NT2/D1 (cell line): ENCODE measurements at regions not wholly inside any gene's neighbourhood (a gene's known extent, or its start where the extent isn't known, plus 50 kb on each side); places are given as distances from the start of the nearest gene placed in this dataset.

Experiments
- SUZ12 ChIP-seq: IDR thresholded peaks from 2 replicates; pipeline ENCODE4 v1.6.1; 2011; ENCODE audit not compliant: insufficient read length, insufficient read depth; ENCODE audit errors: extremely low read depth
- YY1 ChIP-seq: IDR thresholded peaks from 2 replicates; pipeline ENCODE4 v1.6.1; 2011; ENCODE audit not compliant: insufficient read length, insufficient read depth

DNA sequence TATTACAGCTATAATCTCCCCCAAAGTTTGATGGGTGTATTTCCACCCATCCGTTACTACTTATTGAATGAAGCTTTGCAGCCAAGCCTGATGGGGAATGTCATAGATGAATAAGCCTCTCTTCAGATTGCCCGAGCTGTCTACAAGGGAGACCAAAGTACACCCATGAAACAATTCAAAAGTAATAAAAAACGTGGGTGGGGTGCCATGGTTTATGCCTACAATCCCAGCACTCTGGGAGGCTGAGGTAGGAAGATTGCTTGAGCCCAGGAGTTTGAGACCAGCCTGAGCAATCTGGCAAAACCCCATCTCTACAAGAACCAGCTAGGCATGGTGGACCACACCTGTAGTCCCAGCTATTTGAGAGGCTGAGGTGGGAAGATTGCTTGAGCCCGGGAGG is 419.2 kb downstream of the FGF9 start:
- TF ChIP-seq SUZ12: no peak
- TF ChIP-seq YY1: no peak
